Adrenal gland (tissue), 9 donors: ENCODE measurements at regions not wholly inside any gene's neighbourhood (a gene's known extent, or its start where the extent isn't known, plus 50 kb on each side); places are given as distances from the start of the nearest gene placed in this dataset.
"Not testable (repeated sequence)": the region's sequence is repeated elsewhere in the genome, so short reads cannot be mapped to it uniquely, and the experiment has no call there.

Experiments used
- DNase-seq, 7 donors: peaks; one replicate each; pipeline ENCODE4 v3.0.0-alpha.2; 2019 to 2020
- H3K27ac ChIP-seq, 5 donors: fragments of 200-600 bp; sonication (generic) in 4 of 5; 1 replicate in 3 of 5; 2 replicates in 2 of 5; pipeline versions ENCODE4 v1.5.1 to v1.8.0; 2016 to 2020; ENCODE audit warnings: mild to moderate bottlenecking in 1 of 5
- H3K27me3 ChIP-seq: fragments of 200-600 bp; 2 replicates; pipeline ENCODE4 v1.8.0; 2021
- H3K36me3 ChIP-seq, 2 donors: fragments of 200-600 bp; replicated peaks in 1 of 2; 1 replicate in 1 of 2; 2 replicates in 1 of 2; pipeline versions ENCODE4 v1.5.1 to v1.8.0; 2018 to 2022
- H3K4me1 ChIP-seq, 2 donors: fragments of 200-600 bp; replicated peaks in 1 of 2; 1 replicate in 1 of 2; 2 replicates in 1 of 2; pipeline versions ENCODE4 v1.5.1 to v1.8.0; 2018 to 2021
- H3K4me3 ChIP-seq, 4 donors: fragments of 200-600 bp; sonication (generic) in 3 of 4; one replicate each; pipeline ENCODE4 v1.5.1; 2016 to 2018
- H3K9me3 ChIP-seq, 3 donors: fragments of 200-600 bp; sonication (generic) in 1 of 3; replicated peaks in 1 of 3; 1 replicate in 2 of 3; 2 replicates in 1 of 3; pipeline versions ENCODE4 v1.5.1 to v1.8.0; 2016 to 2021
- CTCF ChIP-seq, 6 experiments: fragments of 450-650 bp in 4 of 6; fragments of 200-600 bp in 2 of 6; sonication (generic) in 1 of 6; IDR thresholded peaks; 1 replicate in 5 of 6; 2 replicates in 1 of 6; pipeline versions ENCODE4 v1.5.1 to v1.8.0; 2016 to 2021; ENCODE audit warnings: antibody characterized with exemption in 6 of 6, mild to moderate bottlenecking in 2 of 6, moderate library complexity in 1 of 6
- POLR2A ChIP-seq, 2 donors: fragments of 450-650 bp; IDR thresholded peaks; one replicate each; pipeline ENCODE4 v1.6.1; 2017; ENCODE audit warnings: antibody characterized with exemption in 2 of 2, mild to moderate bottlenecking in 2 of 2, moderate library complexity in 1 of 2
- WGBS, 4 donors: extraction: QIAGEN DNeasy Blood & Tissue Kit in 2 of 4; methylation state at CpG; one replicate each; pipeline versions ENCODE4 v1.1.5 to v1.1.7; 2013 to 2017; 5-methylcytosine and 5-hydroxymethylcytosine counted together
- intact Hi-C, 2 donors: fragments of 100-400 bp; cut with DNase I; formaldehyde crosslinking; loops; one replicate each; pipeline versions ENCODE4 v1.14.1 to v1.15.0; 2022 to 2023
- donor health status: healthy with polysubstance abuse.
- donor health status: Bipolar disorder and iron deficiency.
- donor health status: DM: yes; HTN: yes; CAD: no.
- donor health status: DM: no; HTN: no; CAD: no.
- donor health status: DM: no; HTN: no; CAD: no.

GRCh38 chr2:117618607-117619006 lies 195.9 kb upstream of the DDX18 start:
- H3K4me1 ChIP-seq, result no peaks in the 10 kb centered on the region
- no peak for TF ChIP-seq POLR2A (IDR thresholded peaks at IDR 0.05)
- no peak for TF ChIP-seq CTCF (IDR thresholded peaks at IDR 0.05)
- no peaks in the 10 kb centered on the region for H3K9me3 ChIP-seq
- H3K27ac ChIP-seq, result no peak overlapping the region
- H3K36me3 ChIP-seq, result no peaks in the 10 kb centered on the region
- 85 to 89% (median 87%) methylated on average over 2 of the region's 2 CpGs for WGBS, 4 donors
- H3K4me3 ChIP-seq, result no peak overlapping the region
- intact Hi-C loops, result no loop called here
- H3K27me3 ChIP-seq, result no peaks in the 10 kb centered on the region
- DNase-seq, result no peak

- TF ChIP-seq POLR2A (IDR thresholded peaks at IDR 0.05), result no peak
- TF ChIP-seq CTCF (IDR thresholded peaks at IDR 0.05), result no peak
- Histone ChIP-seq H3K4me1 (no peaks in the 10 kb centered on the region), H3K9me3 (no peaks in the 10 kb centered on the region), H3K27ac (no peak overlapping the region), H3K4me3 (no peak overlapping the region), H3K36me3 (no peaks in the 10 kb centered on the region), H3K27me3 (no peaks in the 10 kb centered on the region)
- no peak for DNase-seq
- intact Hi-C loops, result no loop called here
Observed at GRCh38 chr2:117621326-117621725, 193.2 kb upstream of the DDX18 start.

- H3K4me3 ChIP-seq, H3K27me3 ChIP-seq, H3K4me1 ChIP-seq, H3K9me3 ChIP-seq, H3K27ac ChIP-seq, intact Hi-C loops, DNase-seq, H3K36me3 ChIP-seq: not testable (repeated sequence)
- 88 to 97% (median 93%) methylated on average over 12 to 17 of the region's 17 CpGs for WGBS, 4 donors
Observed at GRCh38 chr2:117623175-117623574, 191.3 kb upstream of the DDX18 start.

- no peaks in the 10 kb centered on the region for H3K27me3 ChIP-seq
- TF ChIP-seq POLR2A (IDR thresholded peaks at IDR 0.05) (no peak), CTCF (IDR thresholded peaks at IDR 0.05) (no peak)
- H3K4me1 ChIP-seq, result no peaks in the 10 kb centered on the region
- WGBS, 4 donors, result 60 to 77% (median 71%) methylated on average over 5 of the region's 5 CpGs
- DNase-seq, result peak in 1 of 7 donors; percentile 61
- H3K27ac ChIP-seq, result no peak overlapping the region
- intact Hi-C loops, result no loop called here
- H3K4me3 ChIP-seq, result no peak overlapping the region
- no peaks in the 10 kb centered on the region for H3K36me3 ChIP-seq
- no peaks in the 10 kb centered on the region for H3K9me3 ChIP-seq
Observed at GRCh38 chr2:117631152-117631945, 183.1 kb upstream of the DDX18 start.

- TF ChIP-seq CTCF (IDR thresholded peaks at IDR 0.05) (no peak), POLR2A (IDR thresholded peaks at IDR 0.05) (no peak)
- 41 to 68% (median 49%) methylated on average over 4 of the region's 4 CpGs for WGBS, 4 donors
- H3K27ac ChIP-seq, result no peak overlapping the region
Observed at GRCh38 chr2:117635481-117635880, 179.0 kb upstream of the DDX18 start.

More at GRCh38 chr2:117635481-117635880, 179.0 kb upstream of the DDX18 start:
- H3K27me3 ChIP-seq, result no peaks in the 10 kb centered on the region
- DNase-seq, result no peak
- H3K9me3 ChIP-seq, result no peaks in the 10 kb centered on the region
- H3K4me1 ChIP-seq, result no peaks in the 10 kb centered on the region
- intact Hi-C loops, result no loop called here
- H3K36me3 ChIP-seq, result no peaks in the 10 kb centered on the region
- no peak overlapping the region for H3K4me3 ChIP-seq
